GM19025 (cell line): ENCODE measurements at regions not wholly inside any gene's neighbourhood (a gene's known extent, or its start where the extent isn't known, plus 50 kb on each side); places are given as distances from the start of the nearest gene placed in this dataset.
A peak's percentile ranks its signal among the peaks of the same experiment; 100 is the strongest.

Experiments used
- ATAC-seq: cut with Tn5 transposase; IDR thresholded peaks from one replicate; pipeline ENCODE4 v1.9.1; 2021; ENCODE audit warnings: mild to moderate bottlenecking, low read depth, moderate library complexity; ENCODE audit not compliant: unreplicated experiment

GRCh38 chr2:189267925-189268579 lies 88.5 kb upstream of the COL5A2 start:
- no peak for ATAC-seq

- no peak for ATAC-seq
Measured at GRCh38 chr2:189268763-189269162, 89.2 kb upstream of the COL5A2 start.

- no peak for ATAC-seq
Measured at GRCh38 chr2:189273734-189274133, 94.2 kb upstream of the COL5A2 start.

GRCh38 chr2:189274361-189274760 lies 94.8 kb upstream of the COL5A2 start:
- ATAC-seq = no peak

GRCh38 chr2:189276277-189276676 lies 96.7 kb upstream of the COL5A2 start:
- ATAC-seq = no peak

- no peak for ATAC-seq
Measured at GRCh38 chr2:189281201-189281600, 101.6 kb upstream of the COL5A2 start.

GRCh38 chr2:189285349-189285748 lies 105.8 kb upstream of the COL5A2 start:
- ATAC-seq = no peak

GRCh38 chr2:189285962-189286645 lies 106.5 kb upstream of the COL5A2 start:
- no peak for ATAC-seq

- ATAC-seq = no peak
Measured at GRCh38 chr2:189287363-189287762, 107.8 kb upstream of the COL5A2 start.

GRCh38 chr2:189287982-189288521 lies 108.5 kb upstream of the COL5A2 start:
- ATAC-seq = peak; percentile 55

GRCh38 chr2:189291460-189291859 lies 111.9 kb upstream of the COL5A2 start:
- no peak for ATAC-seq

- no peak for ATAC-seq
Measured at GRCh38 chr2:189293164-189293563, 113.6 kb upstream of the COL5A2 start.

- no peak for ATAC-seq
Measured at GRCh38 chr2:189297446-189297845, 117.9 kb upstream of the COL5A2 start.

GRCh38 chr2:189298038-189298437 lies 118.5 kb upstream of the COL5A2 start:
- no peak for ATAC-seq

GRCh38 chr2:189298481-189298880 lies 118.9 kb upstream of the COL5A2 start:
- no peak for ATAC-seq

GRCh38 chr2:189299974-189300373 lies 120.4 kb upstream of the COL5A2 start:
- no peak for ATAC-seq

GRCh38 chr2:189300916-189301315 lies 121.4 kb upstream of the COL5A2 start:
- ATAC-seq = no peak

- no peak for ATAC-seq
Measured at GRCh38 chr2:189302274-189302948, 122.8 kb upstream of the COL5A2 start.

- ATAC-seq = no peak
Measured at GRCh38 chr2:189304360-189304759, 124.8 kb upstream of the COL5A2 start.

- no peak for ATAC-seq
Measured at GRCh38 chr2:189305291-189305943, 125.9 kb upstream of the COL5A2 start.

GRCh38 chr2:189306525-189306924 lies 127.0 kb upstream of the COL5A2 start:
- ATAC-seq = no peak
